HG03565 (cell line): ENCODE measurements at regions not wholly inside any gene's neighbourhood (a gene's known extent, or its start where the extent isn't known, plus 50 kb on each side); places are given as distances from the start of the nearest gene placed in this dataset.

Experiments used
- ATAC-seq: cut with Tn5 transposase; IDR thresholded peaks from one replicate; pipeline ENCODE4 v1.9.1; 2021; ENCODE audit warnings: mild to moderate bottlenecking, moderate library complexity; ENCODE audit not compliant: unreplicated experiment

DNA sequence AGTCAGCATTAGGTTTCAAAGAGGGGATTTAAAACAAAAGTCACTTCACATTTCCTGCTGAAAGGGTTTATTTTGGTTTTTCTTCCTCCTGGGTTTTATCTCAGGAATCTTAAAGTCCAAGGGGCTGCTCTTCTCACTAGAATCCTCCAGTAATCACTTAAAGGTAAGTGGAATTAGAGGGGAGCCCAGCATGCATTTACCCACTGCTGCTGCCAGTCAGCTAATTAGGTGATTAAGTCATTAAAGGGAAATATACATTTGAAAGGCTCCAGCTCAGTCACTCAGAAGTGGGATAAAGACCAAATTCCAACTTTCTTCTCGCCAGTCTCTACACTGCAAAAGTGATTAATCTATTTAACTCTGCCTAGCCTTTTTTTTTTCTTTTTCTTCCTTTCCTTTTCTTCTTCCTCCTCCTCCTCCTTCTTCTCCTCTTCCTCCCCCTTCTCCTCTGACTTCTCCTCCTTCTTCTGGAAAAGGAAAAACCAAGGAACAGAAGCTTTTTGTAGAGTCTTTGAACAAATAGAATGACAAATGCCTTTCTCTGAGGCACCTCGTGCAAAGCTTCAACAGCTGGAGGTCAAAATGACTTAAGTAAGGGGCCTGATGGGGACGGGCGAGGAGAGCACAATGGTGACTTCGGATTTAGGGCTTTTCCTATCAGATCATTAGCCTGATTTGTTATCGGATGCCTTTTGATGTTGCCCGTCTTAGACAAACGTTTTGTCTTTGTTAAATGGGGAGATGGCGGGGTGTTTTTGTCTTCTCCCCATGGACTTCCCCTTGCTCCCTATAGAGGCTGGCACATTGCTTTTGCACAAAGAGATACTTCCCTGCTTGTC lies 617.6 kb downstream of the IRX1 start:
- no peak for ATAC-seq

DNA sequence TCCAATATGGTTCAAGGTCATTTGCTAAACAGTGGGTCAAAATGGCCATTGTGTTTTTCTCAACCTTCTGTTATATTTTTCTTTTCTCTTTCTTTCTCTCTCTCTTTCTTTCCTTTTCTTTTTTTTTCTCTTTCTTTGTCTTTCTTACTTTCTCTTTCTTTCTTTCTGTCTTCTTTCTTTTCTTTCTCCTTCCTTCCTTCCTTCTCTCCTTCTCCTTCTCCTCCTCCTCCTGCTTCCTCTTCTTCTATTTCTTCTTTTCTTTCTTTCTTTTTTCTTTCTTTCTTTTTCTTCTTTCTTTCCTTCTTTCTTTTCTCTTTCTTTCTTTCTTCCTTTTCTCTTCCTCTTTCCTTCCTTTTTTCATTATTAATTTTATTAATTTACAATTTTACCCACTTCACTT lies 619.5 kb downstream of the IRX1 start:
- no peak for ATAC-seq

DNA sequence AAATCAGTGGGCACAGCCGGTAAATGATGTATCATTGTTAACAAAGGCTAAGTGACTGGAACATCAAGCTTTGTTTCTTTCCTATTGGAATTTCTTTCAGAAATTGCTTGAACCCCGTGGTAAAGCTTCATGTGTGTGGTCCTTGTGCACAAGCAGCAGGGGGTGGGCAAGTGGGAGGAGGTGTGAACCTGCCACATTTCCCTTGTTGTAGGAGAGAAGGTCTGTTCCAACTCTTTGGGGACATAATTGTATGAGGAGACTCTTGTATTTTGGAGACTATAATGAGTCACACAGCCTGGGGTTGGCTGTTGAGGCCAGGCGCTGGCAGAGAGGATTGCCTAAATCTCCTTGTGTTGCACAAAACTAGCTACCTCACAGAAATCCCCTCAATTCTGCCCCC lies 620.5 kb downstream of the IRX1 start:
- ATAC-seq: no peak

DNA sequence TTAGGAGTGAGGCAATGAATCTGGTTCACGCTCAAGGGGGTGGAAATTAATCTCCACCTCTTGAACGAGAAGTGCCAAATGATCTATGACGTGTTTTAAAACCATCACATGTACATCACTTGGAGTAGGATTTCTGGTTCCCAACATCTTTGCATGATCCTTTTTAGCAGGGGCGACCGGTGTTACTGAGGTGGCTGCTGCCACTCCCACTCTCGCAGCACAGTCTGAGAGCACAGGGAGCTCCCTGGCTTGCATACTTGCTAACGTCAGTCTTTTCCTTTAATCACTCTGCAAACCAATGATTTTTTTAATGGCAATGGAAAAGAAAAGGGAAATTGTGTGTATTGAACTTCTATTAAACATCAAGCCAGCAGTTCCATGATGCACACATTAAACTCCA lies 624.4 kb downstream of the IRX1 start:
- no peak for ATAC-seq

DNA sequence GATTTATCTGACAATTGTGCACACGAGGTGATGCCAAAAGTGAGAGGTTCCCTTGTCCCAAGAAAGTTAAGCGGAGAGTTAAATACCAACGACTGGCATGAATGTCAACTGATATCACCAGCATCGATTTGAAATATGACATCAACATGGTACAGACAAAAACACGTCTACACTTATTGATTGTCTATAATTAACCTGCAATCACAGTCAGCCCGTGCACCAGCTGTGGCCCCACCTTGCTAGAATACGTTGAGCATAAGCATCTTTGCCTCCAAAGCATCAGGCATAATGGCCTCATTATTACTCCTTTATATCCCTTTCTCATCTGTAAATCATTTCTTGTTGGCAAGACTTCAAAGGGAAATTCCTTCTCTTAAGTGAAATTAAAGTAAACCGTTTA lies 625.4 kb downstream of the IRX1 start:
- no peak for ATAC-seq

DNA sequence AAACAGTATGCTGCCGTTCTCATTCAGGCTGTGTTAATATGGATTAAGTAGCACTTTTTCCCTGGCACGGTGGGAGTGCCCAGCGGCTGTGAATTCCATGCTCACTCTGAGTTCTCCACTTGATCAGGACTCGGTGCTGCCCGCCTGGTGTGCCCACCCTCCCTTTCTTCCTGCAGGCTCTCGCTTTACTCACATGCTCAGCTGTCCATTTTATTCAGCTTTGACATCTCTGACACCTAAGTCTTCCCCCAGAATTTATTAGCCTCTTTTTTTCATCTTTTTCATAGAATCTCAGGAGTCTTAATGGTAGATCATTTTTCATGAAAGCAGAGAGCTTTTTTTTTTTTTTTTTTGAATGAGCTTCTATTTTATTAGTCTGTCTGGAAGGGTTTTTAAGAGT lies 626.5 kb downstream of the IRX1 start:
- no peak for ATAC-seq

DNA sequence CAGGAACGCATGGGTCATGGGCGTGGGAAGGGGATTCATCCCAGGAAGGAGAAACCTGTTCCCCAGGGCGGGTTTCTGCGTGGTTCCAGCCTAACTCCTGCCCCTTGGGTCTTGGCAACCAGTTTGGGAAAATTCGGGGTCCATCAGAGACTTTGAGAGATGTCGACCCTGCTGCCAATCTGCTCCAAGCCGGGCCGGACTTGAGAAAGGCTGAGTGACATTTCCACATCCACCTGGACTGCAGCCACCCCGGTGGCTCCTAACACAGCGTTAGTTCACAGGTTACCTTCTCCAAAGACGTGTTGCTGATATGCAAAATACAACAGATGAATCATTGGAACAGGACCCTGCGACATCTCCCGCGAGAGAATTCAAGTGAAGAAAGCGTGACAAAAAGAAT lies 627.2 kb downstream of the IRX1 start:
- ATAC-seq: no peak

DNA sequence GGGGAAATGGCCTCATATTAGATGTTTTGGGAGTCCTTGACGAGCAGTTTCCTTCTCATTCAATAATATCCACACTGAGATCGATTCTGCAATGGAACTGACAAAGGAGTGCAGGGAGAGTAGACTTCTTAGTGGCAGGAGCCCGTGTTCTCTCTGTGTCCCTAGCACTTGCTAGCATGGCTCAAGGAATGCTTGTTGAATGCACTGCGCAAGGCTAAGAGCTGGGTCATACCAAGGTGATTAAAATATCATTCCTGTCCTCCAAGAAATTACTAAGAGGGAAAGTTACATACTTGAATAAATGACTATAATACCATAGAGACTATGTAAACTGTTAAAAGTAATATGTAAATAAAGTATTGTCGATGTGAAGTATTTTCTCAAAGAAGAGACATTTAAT lies 630.1 kb downstream of the IRX1 start:
- no peak for ATAC-seq

DNA sequence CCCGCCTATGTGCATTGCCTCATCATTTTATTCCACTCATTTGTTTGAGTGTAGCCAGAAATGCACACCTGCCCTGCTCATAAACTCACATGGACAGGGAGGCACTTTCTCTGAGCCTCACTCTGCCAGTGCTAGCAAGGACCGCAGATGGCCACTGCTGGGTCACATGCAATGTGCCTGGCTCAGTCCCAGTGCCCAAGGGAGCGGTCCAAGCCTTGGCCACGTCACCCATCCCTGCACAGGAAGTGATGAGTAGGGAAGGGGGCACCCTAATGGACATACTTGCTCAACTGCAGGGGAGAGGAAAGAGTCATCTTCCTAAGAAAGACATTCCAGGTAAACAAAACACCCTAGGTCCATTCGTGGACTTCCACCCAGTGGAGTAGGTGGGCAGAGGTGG lies 630.9 kb downstream of the IRX1 start:
- no peak for ATAC-seq

DNA sequence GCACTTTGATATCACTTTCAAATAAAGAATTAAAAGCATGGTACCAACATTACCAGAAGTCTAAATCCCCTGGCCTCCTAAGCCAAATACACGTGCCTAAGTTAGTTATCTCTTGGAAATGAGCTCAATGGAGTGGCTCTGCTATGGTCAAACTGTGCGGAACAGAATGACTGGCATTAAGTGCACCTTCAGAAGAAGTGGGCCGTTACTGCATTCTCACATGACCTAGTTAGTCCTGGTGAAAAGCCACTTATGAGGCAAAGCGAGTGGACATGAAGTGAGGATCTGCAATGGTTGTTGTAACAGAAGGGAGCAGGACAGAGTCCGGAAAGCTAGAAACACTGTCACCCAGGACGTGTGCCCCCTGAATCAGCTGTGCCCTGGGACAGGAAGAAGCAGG lies 633.1 kb downstream of the IRX1 start:
- ATAC-seq: no peak

DNA sequence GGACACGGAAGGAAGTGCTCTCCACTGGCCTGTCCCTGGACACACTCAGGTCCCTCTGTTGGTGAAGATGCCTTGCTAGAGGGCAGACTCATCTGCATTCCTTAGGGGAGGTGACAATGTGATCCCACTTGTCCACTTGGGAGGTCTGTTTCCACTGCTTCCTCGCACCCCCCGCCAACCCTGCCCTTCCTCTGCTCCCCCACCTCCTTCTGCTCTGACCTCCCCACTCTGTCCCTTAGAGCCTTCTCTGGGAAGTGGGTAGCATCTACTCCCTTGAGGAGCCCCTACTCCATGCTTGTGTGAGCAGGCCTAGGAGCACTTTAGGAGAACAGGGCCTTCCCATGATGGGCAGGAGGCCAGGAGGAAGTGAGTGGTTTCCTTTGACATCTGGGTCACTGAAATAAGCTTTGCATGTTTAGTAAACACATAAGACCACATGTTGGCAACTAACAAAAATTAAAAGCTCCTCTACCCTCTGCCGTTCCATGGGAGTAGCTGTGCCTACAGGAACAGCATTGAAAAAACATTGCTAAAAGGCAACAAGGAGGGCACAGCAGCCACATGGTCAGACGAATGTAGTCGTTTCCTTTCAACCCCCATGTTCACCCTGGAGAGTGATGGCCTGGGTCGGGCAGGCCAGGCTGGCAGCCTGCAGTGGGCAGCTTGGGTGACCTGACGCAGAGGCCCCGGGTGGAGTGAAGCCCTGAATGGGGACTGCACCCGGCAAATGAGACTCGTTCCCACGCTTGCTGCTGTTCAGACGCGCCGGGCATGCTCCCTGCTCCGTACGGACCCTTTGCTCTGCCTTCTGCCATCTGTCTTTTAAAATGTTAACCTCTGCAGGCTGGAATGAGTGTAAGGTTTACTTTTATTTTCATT lies 634.0 kb downstream of the IRX1 start:
- no peak for ATAC-seq

DNA sequence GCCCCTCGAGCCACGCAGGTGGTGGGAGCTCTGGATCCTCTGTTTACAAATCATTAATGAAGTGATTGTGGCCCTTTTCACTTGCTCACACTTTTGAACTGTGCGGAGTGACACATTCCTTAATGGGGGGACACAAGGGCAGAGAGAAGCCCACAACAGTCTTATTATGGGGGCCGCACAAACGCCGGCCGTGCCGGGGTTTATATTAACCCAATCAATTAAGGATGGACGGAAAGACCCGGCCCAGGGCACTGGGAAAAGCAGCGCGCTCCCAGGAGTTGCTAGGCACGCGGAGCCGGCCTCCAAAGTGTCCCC lies 634.8 kb downstream of the IRX1 start:
- no peak for ATAC-seq

DNA sequence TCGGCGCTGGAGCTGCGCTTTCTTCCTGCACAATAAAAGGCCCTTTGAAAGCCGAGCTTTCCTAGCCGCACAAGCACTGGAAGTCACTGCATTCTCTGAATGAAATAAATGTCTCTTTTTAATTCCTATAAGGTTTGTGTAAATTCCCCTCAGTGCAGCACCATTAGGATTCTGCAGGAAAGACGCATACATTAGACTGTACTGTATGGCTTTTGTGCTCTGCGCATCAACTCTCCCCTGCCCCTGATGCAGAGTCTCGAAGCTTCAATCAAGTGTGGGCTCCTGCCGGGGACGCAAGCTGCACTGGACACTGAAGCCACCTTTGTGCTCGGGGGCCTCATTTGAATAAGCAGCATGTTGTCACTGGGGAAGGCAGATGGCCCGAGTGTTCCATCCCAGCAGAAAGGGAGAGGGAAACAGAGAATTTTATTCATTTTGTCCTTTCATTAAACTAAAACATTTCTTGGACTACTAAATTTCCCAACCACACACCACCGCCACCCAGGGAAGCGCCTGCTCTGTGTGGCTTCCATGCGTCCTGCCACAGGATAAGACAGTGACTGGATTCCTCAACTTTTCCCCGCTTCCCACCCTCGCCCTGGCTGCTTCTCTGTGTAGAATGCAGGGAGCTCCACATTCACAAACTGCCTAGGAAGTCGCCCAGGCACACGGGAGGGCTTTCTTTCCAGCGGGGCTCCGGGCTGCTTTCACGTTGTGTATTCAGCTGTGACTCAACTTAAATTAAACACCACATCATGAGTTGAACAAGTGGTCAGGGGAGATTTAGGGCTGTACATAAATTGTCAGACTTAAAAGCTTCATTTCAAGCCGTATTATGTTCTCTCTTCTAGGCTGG lies 635.4 kb downstream of the IRX1 start:
- no peak for ATAC-seq

DNA sequence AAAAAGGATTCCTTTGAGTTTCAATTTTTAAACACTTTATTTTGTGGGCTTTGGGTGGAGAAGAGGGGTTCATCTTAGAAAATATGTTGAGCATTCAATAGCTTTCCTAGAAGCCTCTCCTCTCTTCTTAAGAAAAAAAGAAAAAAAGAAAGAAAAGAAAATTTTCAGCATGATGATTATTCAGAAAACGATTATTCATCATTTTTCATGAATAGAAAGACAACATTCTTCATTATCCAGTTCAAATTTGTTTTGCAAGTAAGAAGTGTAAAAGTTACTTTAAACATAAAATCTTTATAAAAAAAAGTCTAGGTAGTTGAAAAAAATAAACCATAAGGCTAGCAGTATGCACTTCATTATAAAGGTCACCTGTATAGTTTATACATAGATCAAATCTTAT lies 636.5 kb downstream of the IRX1 start:
- ATAC-seq: no peak

DNA sequence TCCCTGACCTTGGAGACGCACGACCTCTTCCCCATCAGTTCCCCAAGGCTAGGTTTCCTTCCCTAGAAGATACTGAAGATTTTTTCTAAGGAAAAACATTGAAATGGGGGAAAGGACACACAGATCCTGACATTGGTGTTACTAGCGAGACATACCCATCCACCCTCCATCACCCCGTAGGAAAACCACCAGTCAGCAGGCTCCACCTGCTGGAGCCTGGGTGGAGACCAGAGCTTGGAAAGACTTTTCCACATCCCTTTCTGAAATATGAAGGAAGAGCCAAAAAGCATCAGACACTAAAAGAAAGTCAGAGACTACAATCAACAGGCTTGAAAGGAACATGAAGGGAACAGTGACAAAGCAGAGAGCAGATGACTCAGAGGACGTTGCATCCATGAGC lies 638.0 kb downstream of the IRX1 start:
- no peak for ATAC-seq

DNA sequence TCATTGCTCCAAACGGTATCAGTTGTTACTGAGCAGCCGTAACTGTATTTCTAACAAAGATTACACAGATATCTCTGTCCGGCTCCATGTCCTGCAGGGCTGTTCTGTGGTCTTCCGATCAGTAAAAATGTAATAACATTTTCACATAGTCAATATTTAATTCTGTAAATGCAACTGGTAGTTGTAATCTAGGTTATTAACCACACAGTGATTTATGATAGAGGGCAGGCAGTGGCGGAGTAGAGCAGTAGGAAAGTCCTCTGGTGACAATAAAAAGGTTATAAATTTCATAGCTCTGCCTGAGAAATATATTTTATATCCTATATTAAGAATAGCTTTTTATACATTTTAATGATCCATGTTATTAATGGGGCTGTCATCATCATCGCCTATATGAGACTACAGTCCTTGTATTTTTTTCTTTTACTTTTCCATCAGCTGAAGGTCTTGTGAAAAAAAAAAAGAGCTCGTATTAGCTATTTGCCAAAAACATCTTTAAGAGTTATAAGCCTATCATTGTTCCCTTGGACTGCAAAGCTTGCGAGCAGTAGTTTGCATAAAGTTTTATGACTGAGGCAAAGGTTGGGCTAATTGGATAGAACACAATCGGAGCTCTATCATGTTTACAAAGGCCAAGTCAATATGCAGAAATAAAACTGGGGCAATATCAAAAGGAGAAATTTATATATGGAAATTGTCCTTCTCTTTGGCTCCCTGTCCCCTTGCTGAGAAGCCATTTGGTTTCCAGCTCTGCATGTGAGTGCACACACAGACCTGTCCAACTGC lies 648.0 kb downstream of the IRX1 start:
- ATAC-seq: no peak

DNA sequence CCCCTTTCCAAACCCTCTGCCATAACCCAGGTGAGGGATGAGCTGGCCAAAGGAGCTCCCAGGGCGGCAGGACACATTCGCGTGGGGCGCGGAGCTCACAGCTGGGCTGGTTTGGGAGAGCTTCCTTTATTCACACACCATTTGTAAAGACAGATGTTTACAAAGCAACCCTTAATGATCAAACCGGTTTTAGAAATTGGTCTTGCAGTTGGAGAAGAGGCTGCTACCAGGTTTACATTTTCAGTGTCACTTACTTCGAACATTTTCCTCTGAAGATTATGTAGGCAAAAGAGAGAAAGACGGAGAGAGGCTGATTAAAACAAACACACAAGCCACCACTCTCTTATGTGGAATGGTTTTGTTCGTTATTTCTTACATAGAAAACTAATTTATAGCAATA lies 648.7 kb downstream of the IRX1 start:
- ATAC-seq: no peak

DNA sequence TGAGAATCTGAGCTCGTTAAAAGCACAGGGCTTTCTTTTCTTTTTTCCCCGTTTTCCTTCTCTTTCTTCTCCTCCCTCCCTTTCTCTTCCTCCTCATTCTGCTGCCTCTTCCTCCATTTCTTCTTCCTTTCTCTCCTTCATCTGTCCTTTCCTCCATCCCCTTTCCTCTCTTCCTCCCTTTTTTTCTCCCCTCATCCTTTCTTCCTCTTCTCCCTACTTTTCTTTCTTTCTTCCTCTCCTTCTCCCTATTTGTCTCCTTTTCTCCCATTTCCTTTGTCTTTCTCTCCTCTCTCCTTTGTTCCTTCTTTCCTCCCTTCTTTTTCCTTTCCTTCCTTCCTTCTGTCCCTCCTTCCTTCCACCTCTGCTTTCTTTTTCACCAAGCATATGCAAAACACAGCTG lies 649.4 kb downstream of the IRX1 start:
- no peak for ATAC-seq

DNA sequence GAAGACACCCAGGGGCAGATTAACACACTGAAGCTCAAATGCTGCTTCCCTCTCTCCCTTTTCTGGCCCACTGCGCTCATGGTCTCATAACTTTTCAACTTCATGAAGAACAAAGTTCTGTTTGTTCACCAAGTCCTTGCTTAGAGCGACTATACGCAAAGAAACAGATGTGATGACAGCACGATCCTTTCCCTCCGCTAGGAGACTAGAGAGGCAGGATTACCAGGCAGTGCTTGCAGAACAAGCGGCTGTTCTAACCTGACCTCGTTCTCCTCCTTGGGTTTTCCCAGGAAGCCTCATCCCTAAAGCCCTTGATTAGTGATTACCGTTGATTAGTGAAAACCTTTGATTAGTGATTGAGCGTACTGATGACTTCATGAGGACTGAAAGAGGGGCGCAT lies 649.9 kb downstream of the IRX1 start:
- no peak for ATAC-seq

DNA sequence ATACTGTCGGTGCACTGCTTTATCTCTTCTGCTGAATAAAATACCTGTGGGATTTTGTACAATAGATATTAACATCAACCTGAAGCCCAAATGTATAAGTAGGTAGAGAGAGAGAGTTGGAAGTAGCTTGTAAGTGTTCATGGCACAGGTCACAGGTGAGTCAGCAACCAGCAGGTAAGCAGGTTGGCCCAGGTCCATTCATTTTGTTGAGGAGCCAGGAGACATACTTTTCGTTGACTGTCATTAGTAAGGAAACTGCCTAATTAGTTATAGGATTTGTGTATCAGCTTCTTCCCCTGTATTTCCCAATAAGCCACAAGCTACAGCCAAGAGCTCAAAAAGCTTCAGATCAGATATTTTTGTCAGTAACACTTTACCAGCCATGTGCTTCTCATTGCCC lies 650.8 kb downstream of the IRX1 start:
- no peak for ATAC-seq

DNA sequence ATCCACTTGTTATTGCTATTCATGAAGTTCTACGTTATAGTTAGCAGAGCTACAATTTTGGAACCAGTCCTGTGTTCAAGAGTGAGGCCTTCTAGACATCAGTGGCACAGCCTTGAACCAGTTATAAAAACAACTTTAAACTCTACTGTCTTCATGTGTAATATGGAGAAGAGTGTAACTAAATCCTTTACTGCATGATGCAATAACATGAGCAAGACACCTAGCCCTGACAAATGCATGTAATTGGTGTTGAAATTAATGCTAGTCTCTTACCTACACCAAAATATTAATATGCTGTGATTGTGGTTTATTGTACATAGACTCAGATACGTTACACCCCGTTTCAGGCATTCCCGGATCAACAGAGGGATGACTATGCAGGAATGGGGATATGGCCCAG lies 654.6 kb downstream of the IRX1 start:
- ATAC-seq: no peak
